GM18498 (cell line): ENCODE measurements at regions not wholly inside any gene's neighbourhood (a gene's known extent, or its start where the extent isn't known, plus 50 kb on each side); places are given as distances from the start of the nearest gene placed in this dataset.
"Not testable (repeated sequence)": the region's sequence is repeated elsewhere in the genome, so short reads cannot be mapped to it uniquely, and the experiment has no call there.

Source experiments
- ATAC-seq: cut with Tn5 transposase; IDR thresholded peaks from one replicate; pipeline ENCODE4 v1.9.1; 2021; ENCODE audit warnings: mild to moderate bottlenecking, moderate library complexity; ENCODE audit not compliant: unreplicated experiment

DNA sequence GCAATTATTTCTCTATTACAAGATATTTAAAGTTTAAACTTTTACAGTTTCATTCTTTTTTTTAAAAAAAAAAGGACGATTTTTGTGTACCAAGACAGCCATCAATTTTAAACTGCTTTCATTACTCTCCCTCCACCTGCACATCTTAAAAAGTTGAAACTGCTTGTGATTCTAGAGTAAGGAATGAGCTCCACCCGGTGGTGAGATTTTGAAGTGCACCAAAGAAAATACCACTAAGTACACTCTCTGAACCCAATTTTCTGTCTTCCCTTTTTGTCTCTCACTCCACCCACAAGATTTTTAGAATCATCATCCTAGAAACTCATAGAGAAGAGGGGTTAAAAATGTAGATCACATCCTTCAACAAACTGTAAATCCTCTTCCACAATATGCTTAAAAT, 91.3 kb upstream of the WDR44 start:
- no peak for ATAC-seq

DNA sequence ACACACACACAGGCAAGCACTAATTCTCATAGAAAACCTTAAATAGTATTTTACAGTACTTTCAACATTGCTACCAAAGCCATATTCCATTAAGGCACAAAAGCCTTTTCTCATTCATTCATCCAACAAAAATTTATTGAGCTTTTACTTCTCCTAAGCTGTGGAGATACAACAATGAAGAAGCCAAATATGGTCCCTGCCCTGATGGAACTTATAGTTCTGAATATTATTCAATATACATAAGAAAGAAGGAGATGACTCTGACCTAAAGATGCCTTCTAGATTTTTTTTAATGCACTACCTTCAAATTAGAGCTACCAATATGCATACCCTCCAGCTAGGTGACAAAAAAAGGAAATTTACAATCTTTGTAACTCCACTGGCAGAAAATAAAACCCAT, 90.0 kb upstream of the WDR44 start:
- ATAC-seq, result no peak

GRCh38 chrX:118257781-118258180, 88.1 kb upstream of the WDR44 start:
- ATAC-seq, result no peak

DNA sequence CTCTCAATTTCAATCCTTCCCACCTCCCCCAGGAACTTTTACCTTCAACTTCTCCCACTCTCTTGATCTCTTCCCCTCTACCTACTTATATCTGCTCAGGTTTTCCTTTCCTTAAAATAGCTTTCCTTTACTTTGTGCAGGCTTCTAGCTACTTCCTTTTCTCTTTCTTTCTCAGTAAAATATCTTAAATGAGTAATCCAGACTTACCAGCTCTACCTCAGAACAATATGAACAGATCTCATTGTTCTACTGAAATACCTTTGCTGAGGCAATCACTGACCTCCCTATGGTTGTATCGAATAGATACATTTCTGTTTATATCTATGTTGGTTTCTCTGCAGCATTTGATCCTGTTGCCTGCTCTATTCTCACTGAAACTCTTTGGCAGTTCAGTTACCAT, 86.7 kb upstream of the WDR44 start:
- ATAC-seq, result no peak

GRCh38 chrX:118261151-118261550, 84.8 kb upstream of the WDR44 start:
- ATAC-seq, result no peak

- no peak for ATAC-seq
These were observed 74.1 kb upstream of the WDR44 start for GRCh38 chrX:118271775-118272174.

- ATAC-seq, result no peak
These were observed 73.7 kb upstream of the WDR44 start for GRCh38 chrX:118272242-118272641.

- ATAC-seq, result no peak
These were observed 59.7 kb upstream of the WDR44 start for GRCh38 chrX:118286066-118286762.

- ATAC-seq, result not testable (repeated sequence)
These were observed 50.1 kb upstream of the WDR44 start for GRCh38 chrX:118295818-118296217.
